PC-9 (cell line): ENCODE measurements at regions not wholly inside any gene's neighbourhood (a gene's known extent, or its start where the extent isn't known, plus 50 kb on each side); places are given as distances from the start of the nearest gene placed in this dataset.

Experiments
- CTCF ChIP-seq: fragments of 200-600 bp; sonication (generic); conservative IDR thresholded peaks from 2 replicates; pipeline ENCODE4 v1.6.1; 2017; ENCODE audit warnings: mixed run types, antibody characterized with exemption, mild to moderate bottlenecking, moderate library complexity
- EZH2 ChIP-seq: fragments of 200-600 bp; sonication (generic); IDR thresholded peaks from 2 replicates; pipeline ENCODE4 v1.8.0; 2017; ENCODE audit warnings: antibody characterized with exemption, low read depth

GRCh38 chr2:191545361-191545760, 132.6 kb upstream of the NABP1 start:
- TF ChIP-seq CTCF (no peak), EZH2 (no peak)
